Activated CD8-positive, alpha-beta T cell treated with anti-CD3 and anti-CD28 coated beads for 36 hours (primary cell): ENCODE measurements at regions not wholly inside any gene's neighbourhood (a gene's known extent, or its start where the extent isn't known, plus 50 kb on each side); places are given as distances from the start of the nearest gene placed in this dataset.

Experiments
- ATAC-seq: fragments of 200-7000 bp; cut with Tn5 transposase; one replicate; pipeline ENCODE4 v1.10.0; 2021; ENCODE audit warnings: mild to moderate bottlenecking, moderate library complexity
- CTCF ChIA-PET: fragments of 350-600 bp; sonication (Branson Sonifier 250); formaldehyde crosslinking; loops from one replicate; lab custom pipeline; 2021; ENCODE audit warnings: antibody characterized with exemption; lab: Charles Lee
- POLR2A ChIA-PET: fragments of 350-600 bp; sonication (Branson Sonifier 250); formaldehyde crosslinking; loops from one replicate; lab custom pipeline; 2021; ENCODE audit warnings: antibody characterized with exemption; lab: Charles Lee
- DNase-seq: peaks from one replicate; pipeline ENCODE4 v3.0.0-alpha.2; 2020
- H3K27ac Mint-ChIP-seq: one replicate; pipeline ENCODE4 v1.8.0; 2021; ENCODE audit warnings: mild to moderate bottlenecking, mixed read lengths
- H3K27me3 Mint-ChIP-seq: one replicate; pipeline ENCODE4 v1.8.0; 2021; ENCODE audit warnings: mixed read lengths
- H3K36me3 Mint-ChIP-seq: one replicate; pipeline ENCODE4 v1.8.0; 2021; ENCODE audit warnings: low read depth, mixed read lengths
- H3K4me1 Mint-ChIP-seq: one replicate; pipeline ENCODE4 v1.8.0; 2021; ENCODE audit warnings: low read depth, mixed read lengths
- H3K4me3 Mint-ChIP-seq: one replicate; pipeline ENCODE4 v1.8.0; 2021; ENCODE audit warnings: mild to moderate bottlenecking, moderate library complexity, mixed read lengths
- H3K9me3 Mint-ChIP-seq: one replicate; pipeline ENCODE4 v1.8.0; 2021; ENCODE audit warnings: mixed read lengths
- CTCF ChIP-seq: fragments of 200-600 bp; IDR thresholded peaks from one replicate; pipeline ENCODE4 v1.8.0; 2022; ENCODE audit warnings: antibody characterized with exemption, mild to moderate bottlenecking
- intact Hi-C: fragments of 100-400 bp; cut with micrococcal nuclease; formaldehyde crosslinking; loops from one replicate; pipeline ENCODE4 v1.10.0; 2022

- ATAC-seq (no peak), DNase-seq (no peak)
- no peak for TF ChIP-seq CTCF
- no peaks in the 10 kb centered on the region for H3K27me3 Mint-ChIP-seq
- H3K36me3 Mint-ChIP-seq: no peaks in the 10 kb centered on the region
- intact Hi-C loops: no loop called here
- no peaks in the 10 kb centered on the region for H3K4me1 Mint-ChIP-seq
- H3K27ac Mint-ChIP-seq: no peak overlapping the region
- H3K9me3 Mint-ChIP-seq: peaks cover 4% of the 10 kb centered on the region
- POLR2A ChIA-PET: no interaction called here
- no peak overlapping the region for H3K4me3 Mint-ChIP-seq
- CTCF ChIA-PET: no interaction called here
These were observed 1121.8 kb downstream of the ROBO2 start for GRCh38 chr3:78161736-78162135.

DNA sequence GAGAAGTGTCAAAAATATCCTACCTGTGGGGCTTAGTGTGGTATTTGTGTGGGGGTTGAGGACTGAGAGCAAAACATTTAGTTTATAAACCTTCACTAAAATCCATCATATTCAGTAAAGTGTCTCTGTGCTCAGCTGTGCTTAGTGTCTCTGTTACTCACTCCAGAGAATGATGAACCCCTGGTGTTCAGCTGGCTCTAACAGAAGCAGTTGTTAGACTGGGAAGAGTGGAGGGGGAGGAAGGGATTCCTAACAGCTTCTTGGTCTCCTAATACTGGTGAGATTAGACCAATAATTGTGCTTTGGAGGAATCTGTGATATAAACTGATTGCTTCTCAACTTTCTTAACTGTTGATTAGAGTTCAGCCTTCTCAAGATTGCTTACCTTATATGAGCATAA lies 1123.5 kb downstream of the ROBO2 start:
- Mint-ChIP-seq H3K4me1 (no peaks in the 10 kb centered on the region), H3K27ac (no peak overlapping the region), H3K4me3 (no peak overlapping the region), H3K9me3 (peaks cover 2% of the 10 kb centered on the region), H3K27me3 (no peaks in the 10 kb centered on the region), H3K36me3 (no peaks in the 10 kb centered on the region)
- POLR2A ChIA-PET: no interaction called here
- ATAC-seq (no peak), DNase-seq (no peak)
- intact Hi-C loops: no loop called here
- CTCF ChIA-PET: no interaction called here
- no peak for TF ChIP-seq CTCF

DNA sequence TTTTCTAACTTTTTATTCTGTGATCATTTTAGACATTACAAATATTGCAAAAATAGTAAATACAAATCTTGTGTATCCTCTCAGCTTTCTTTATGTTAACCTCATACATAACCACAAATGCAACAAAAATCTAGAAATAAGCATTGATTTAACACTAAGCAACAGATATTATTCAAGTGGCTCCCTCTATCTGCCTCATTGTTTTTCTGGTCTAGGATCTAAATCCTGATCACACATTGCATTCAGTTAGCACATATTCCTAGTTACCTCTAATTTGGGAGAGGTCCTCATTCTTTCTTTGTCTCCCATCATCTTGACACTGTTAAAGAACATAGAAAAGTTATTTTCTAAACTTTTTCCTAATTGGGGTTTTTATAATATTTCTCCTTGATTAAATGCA lies 1126.0 kb downstream of the ROBO2 start:
- H3K27me3 Mint-ChIP-seq: no peaks in the 10 kb centered on the region
- ATAC-seq: no peak
- no peak overlapping the region for H3K4me3 Mint-ChIP-seq
- H3K9me3 Mint-ChIP-seq: peaks cover 2% of the 10 kb centered on the region
- TF ChIP-seq CTCF: no peak
- H3K36me3 Mint-ChIP-seq: no peaks in the 10 kb centered on the region
- no peaks in the 10 kb centered on the region for H3K4me1 Mint-ChIP-seq
- CTCF ChIA-PET: no interaction called here
- POLR2A ChIA-PET: no interaction called here
- no peak overlapping the region for H3K27ac Mint-ChIP-seq
- no peak for DNase-seq
- intact Hi-C loops: no loop called here

DNA sequence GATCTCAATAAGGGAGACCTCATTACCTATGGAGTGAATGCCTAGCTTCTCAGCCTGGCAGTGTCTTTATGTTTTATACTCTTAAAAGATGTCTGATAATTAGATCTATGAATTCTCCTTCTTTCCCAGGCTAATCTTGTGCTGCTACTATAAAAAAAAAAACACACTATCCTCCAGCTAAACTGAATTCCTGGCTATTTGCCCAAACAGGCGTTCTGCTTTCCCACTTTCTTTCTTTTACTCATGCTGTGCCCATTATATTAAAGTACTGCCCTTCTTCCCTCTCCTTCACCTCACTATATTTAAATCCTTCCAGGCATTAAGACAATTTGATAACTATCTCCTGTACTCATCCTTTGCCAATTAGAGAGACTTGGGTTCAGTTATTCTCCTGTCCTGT lies 1134.9 kb downstream of the ROBO2 start:
- ChIA-PET POLR2A (no interaction called here), CTCF (no interaction called here)
- Mint-ChIP-seq H3K4me1 (no peaks in the 10 kb centered on the region), H3K4me3 (no peak overlapping the region), H3K9me3 (peaks cover 9% of the 10 kb centered on the region), H3K36me3 (no peaks in the 10 kb centered on the region), H3K27ac (no peak overlapping the region), H3K27me3 (no peaks in the 10 kb centered on the region)
- DNase-seq: no peak
- TF ChIP-seq CTCF: no peak
- intact Hi-C loops: no loop called here
- ATAC-seq: no peak

- Mint-ChIP-seq H3K27ac (no peak overlapping the region), H3K36me3 (no peaks in the 10 kb centered on the region), H3K27me3 (no peaks in the 10 kb centered on the region), H3K4me1 (no peaks in the 10 kb centered on the region), H3K9me3 (peaks cover 9% of the 10 kb centered on the region), H3K4me3 (no peak overlapping the region)
- CTCF ChIA-PET: no interaction called here
- no peak for TF ChIP-seq CTCF
- intact Hi-C loops: no loop called here
- no peak for ATAC-seq
- DNase-seq: no peak
- POLR2A ChIA-PET: no interaction called here
These were observed 1137.0 kb downstream of the ROBO2 start for GRCh38 chr3:78176869-78177268.
